ENCODE measurements at regions not wholly inside any gene's neighbourhood (a gene's known extent, or its start where the extent isn't known, plus 50 kb on each side); places are given as distances from the start of the nearest gene placed in this dataset.

DNA sequence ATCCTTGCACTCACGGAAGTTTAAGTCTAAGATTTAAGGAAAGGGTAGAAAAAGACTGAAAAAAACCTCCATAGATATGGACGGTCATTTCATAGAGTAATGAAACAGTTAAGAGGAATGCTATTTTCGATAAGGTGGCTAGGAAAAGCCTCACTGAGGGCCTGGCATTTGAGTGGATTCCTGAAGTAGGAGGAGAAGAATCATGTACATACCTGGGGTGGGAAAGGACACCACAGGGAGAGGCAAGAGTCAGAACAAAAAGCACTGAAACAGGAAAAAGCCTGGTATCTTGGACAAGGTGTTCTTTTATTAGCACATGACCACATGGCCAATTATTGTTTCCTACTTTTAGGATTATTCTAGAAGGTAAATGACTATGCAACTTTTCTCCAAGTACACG lies 547.2 kb upstream of the DIPK2B start:
- Histone ChIP-seq H3K27ac (ENCODE audit: low read length) (no peak overlapping the region), H3K27me3 (ENCODE audit: insufficient read depth, low read length, poor library complexity) (no peaks in the 10 kb centered on the region), H2AFZ (ENCODE audit: low read depth, low read length) (no peak overlapping the region), H3K4me1 (ENCODE audit: insufficient read depth, low read length) (no peaks in the 10 kb centered on the region), H4K20me1 (ENCODE audit: insufficient read depth, low read length) (no peaks in the 10 kb centered on the region), H3K9ac (ENCODE audit: low read depth, low read length) (no peak overlapping the region), H3K36me3 (ENCODE audit: insufficient read depth, low read length) (peaks cover 25% of the 10 kb centered on the region; the same call in 1 of the 2 replicates), H3K79me2 (ENCODE audit: insufficient read depth, low read length) (0 out of 2 replicates have a peak, but pooled peaks cover under 1% of the 10 kb centered on the region), H3K4me3 (ENCODE audit: low read depth in 1 of 2, low read length in 2 of 2) (no peak overlapping the region), H3K9me3 (ENCODE audit: insufficient read depth, low read length, severe bottlenecking) (no peaks in the 10 kb centered on the region), H3K4me2 (ENCODE audit: insufficient read depth, low read length) (no peak overlapping the region)
- DNase-seq (no peak), ATAC-seq (ENCODE audit: insufficient read depth, low read depth) (no peak)
- TF ChIP-seq CTCF (IDR thresholded peaks at IDR 0.05; ENCODE audit: borderline replicate concordance, extremely low read depth, low read length, poor library complexity, severe bottlenecking) (no peak), EZH2 (IDR thresholded peaks at IDR 0.05; ENCODE audit: borderline replicate concordance, low read depth, low read length, severe bottlenecking) (no peak)

DNA sequence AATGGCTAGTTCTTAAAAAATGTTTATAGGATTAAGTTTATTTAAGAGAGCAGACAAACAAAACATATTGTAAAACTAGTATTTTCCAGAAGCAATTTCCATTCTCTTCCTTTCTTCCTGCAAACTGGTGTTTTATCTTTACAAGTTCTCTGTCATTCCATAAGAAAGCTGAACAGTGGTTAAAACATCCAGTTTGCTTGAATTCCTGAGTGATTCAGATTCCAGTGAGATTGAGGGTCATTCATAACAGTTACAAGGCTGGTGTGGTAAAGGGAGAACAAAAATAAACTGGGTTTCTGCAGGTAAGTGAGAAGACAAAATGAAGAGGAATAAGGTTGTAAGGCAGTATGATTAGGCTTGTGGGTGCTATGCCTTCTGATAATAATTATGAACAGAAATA lies 544.8 kb upstream of the DIPK2B start:
- ATAC-seq (ENCODE audit: insufficient read depth, low read depth) = no peak
- H4K20me1 ChIP-seq (ENCODE audit: insufficient read depth, low read length) = no peaks in the 10 kb centered on the region
- DNase-seq = no peak
- H3K36me3 ChIP-seq (ENCODE audit: insufficient read depth, low read length) = peaks cover 25% of the 10 kb centered on the region; the same call in 1 of the 2 replicates
- no peak overlapping the region for H3K4me3 ChIP-seq (ENCODE audit: low read depth in 1 of 2, low read length in 2 of 2)
- no peak overlapping the region for H2AFZ ChIP-seq (ENCODE audit: low read depth, low read length)
- no peak overlapping the region for H3K27ac ChIP-seq (ENCODE audit: low read length)
- no peaks in the 10 kb centered on the region for H3K9me3 ChIP-seq (ENCODE audit: insufficient read depth, low read length, severe bottlenecking)
- no peak overlapping the region for H3K9ac ChIP-seq (ENCODE audit: low read depth, low read length)
- no peaks in the 10 kb centered on the region for H3K79me2 ChIP-seq (ENCODE audit: insufficient read depth, low read length)
- no peaks in the 10 kb centered on the region for H3K27me3 ChIP-seq (ENCODE audit: insufficient read depth, low read length, poor library complexity)
- H3K4me2 ChIP-seq (ENCODE audit: insufficient read depth, low read length) = no peak overlapping the region
- H3K4me1 ChIP-seq (ENCODE audit: insufficient read depth, low read length) = no peaks in the 10 kb centered on the region
- TF ChIP-seq EZH2 (IDR thresholded peaks at IDR 0.05; ENCODE audit: borderline replicate concordance, low read depth, low read length, severe bottlenecking) (no peak), CTCF (IDR thresholded peaks at IDR 0.05; ENCODE audit: borderline replicate concordance, extremely low read depth, low read length, poor library complexity, severe bottlenecking) (no peak)

- Histone ChIP-seq H3K27me3 (ENCODE audit: insufficient read depth, low read length, poor library complexity) (no peaks in the 10 kb centered on the region), H4K20me1 (ENCODE audit: insufficient read depth, low read length) (no peaks in the 10 kb centered on the region), H3K4me2 (ENCODE audit: insufficient read depth, low read length) (no peak overlapping the region), H2AFZ (ENCODE audit: low read depth, low read length) (no peak overlapping the region), H3K4me3 (ENCODE audit: low read depth in 1 of 2, low read length in 2 of 2) (no peak overlapping the region), H3K4me1 (ENCODE audit: insufficient read depth, low read length) (no peaks in the 10 kb centered on the region), H3K9me3 (ENCODE audit: insufficient read depth, low read length, severe bottlenecking) (no peaks in the 10 kb centered on the region), H3K36me3 (ENCODE audit: insufficient read depth, low read length) (peaks cover 25% of the 10 kb centered on the region; the same call in 1 of the 2 replicates), H3K9ac (ENCODE audit: low read depth, low read length) (no peak overlapping the region), H3K79me2 (ENCODE audit: insufficient read depth, low read length) (no peaks in the 10 kb centered on the region), H3K27ac (ENCODE audit: low read length) (no peak overlapping the region)
- no peak for TF ChIP-seq CTCF (IDR thresholded peaks at IDR 0.05; ENCODE audit: borderline replicate concordance, extremely low read depth, low read length, poor library complexity, severe bottlenecking)
- no peak for TF ChIP-seq EZH2 (IDR thresholded peaks at IDR 0.05; ENCODE audit: borderline replicate concordance, low read depth, low read length, severe bottlenecking)
- ATAC-seq (ENCODE audit: insufficient read depth, low read depth) = no peak
- no peak for DNase-seq
Observed at GRCh38 chrX:45743906-45744625, 543.4 kb upstream of the DIPK2B start.
